ENCODE measurements at regions not wholly inside any gene's neighbourhood (a gene's known extent, or its start where the extent isn't known, plus 50 kb on each side); places are given as distances from the start of the nearest gene placed in this dataset.

- DNase-seq, result no peak
- H3K36me3 ChIP-seq, result no peaks in the 10 kb centered on the region
- no peaks in the 10 kb centered on the region for H3K9me3 ChIP-seq
- no peaks in the 10 kb centered on the region for H3K4me1 ChIP-seq
- TF ChIP-seq CTCF (IDR thresholded peaks at IDR 0.05; ENCODE audit: low read depth, low read length), result no peak
- H3K27me3 ChIP-seq, result no peaks in the 10 kb centered on the region
- no peak overlapping the region for H3K4me3 ChIP-seq (ENCODE audit: low read depth, low read length)
These were observed 118.5 kb upstream of the NWD2 start for GRCh38 chr4:37126051-37126450.

GRCh38 chr4:37130465-37130864 is 114.1 kb upstream of the NWD2 start:
- Histone ChIP-seq H3K36me3 (no peaks in the 10 kb centered on the region), H3K9me3 (no peaks in the 10 kb centered on the region), H3K4me3 (ENCODE audit: low read depth, low read length) (no peak overlapping the region), H3K4me1 (no peaks in the 10 kb centered on the region), H3K27me3 (no peaks in the 10 kb centered on the region)
- no peak for DNase-seq
- TF ChIP-seq CTCF (IDR thresholded peaks at IDR 0.05; ENCODE audit: low read depth, low read length), result no peak

GRCh38 chr4:37132351-37132974 is 112.1 kb upstream of the NWD2 start:
- no peak for TF ChIP-seq CTCF (IDR thresholded peaks at IDR 0.05; ENCODE audit: low read depth, low read length)
- DNase-seq, result no peak
- Histone ChIP-seq H3K9me3 (no peaks in the 10 kb centered on the region), H3K36me3 (no peaks in the 10 kb centered on the region), H3K27me3 (no peaks in the 10 kb centered on the region), H3K4me1 (no peaks in the 10 kb centered on the region), H3K4me3 (ENCODE audit: low read depth, low read length) (no peak overlapping the region)

- Histone ChIP-seq H3K4me1 (no peaks in the 10 kb centered on the region), H3K9me3 (no peaks in the 10 kb centered on the region), H3K4me3 (ENCODE audit: low read depth, low read length) (no peak overlapping the region), H3K36me3 (no peaks in the 10 kb centered on the region), H3K27me3 (no peaks in the 10 kb centered on the region)
- no peak for DNase-seq
- TF ChIP-seq CTCF (IDR thresholded peaks at IDR 0.05; ENCODE audit: low read depth, low read length), result no peak
These were observed 111.6 kb upstream of the NWD2 start for GRCh38 chr4:37132975-37133360.

GRCh38 chr4:37138019-37138653 is 106.4 kb upstream of the NWD2 start:
- H3K4me3 ChIP-seq (ENCODE audit: low read depth, low read length), result no peak overlapping the region
- no peak for TF ChIP-seq CTCF (IDR thresholded peaks at IDR 0.05; ENCODE audit: low read depth, low read length)
- DNase-seq, result no peak
- H3K27me3 ChIP-seq, result no peaks in the 10 kb centered on the region
- no peaks in the 10 kb centered on the region for H3K4me1 ChIP-seq
- H3K9me3 ChIP-seq, result no peaks in the 10 kb centered on the region
- H3K36me3 ChIP-seq, result no peaks in the 10 kb centered on the region

- no peaks in the 10 kb centered on the region for H3K4me1 ChIP-seq
- DNase-seq, result no peak
- no peak for TF ChIP-seq CTCF (IDR thresholded peaks at IDR 0.05; ENCODE audit: low read depth, low read length)
- no peaks in the 10 kb centered on the region for H3K27me3 ChIP-seq
- no peaks in the 10 kb centered on the region for H3K36me3 ChIP-seq
- no peaks in the 10 kb centered on the region for H3K9me3 ChIP-seq
- no peak overlapping the region for H3K4me3 ChIP-seq (ENCODE audit: low read depth, low read length)
These were observed 105.8 kb upstream of the NWD2 start for GRCh38 chr4:37138789-37139188.

All from BE2C (cell line).